ENCODE measurements at regions not wholly inside any gene's neighbourhood (a gene's known extent, or its start where the extent isn't known, plus 50 kb on each side); places are given as distances from the start of the nearest gene placed in this dataset.

- no peak for DNase-seq
These were observed 236.8 kb downstream of the OPA1 start for GRCh38 chr3:193829781-193830180.

- DNase-seq = no peak
These were observed 237.8 kb downstream of the OPA1 start for GRCh38 chr3:193830791-193831191.

GRCh38 chr3:193831495-193832455 is 238.8 kb downstream of the OPA1 start:
- no peak for DNase-seq

GRCh38 chr3:193832833-193833413 is 239.9 kb downstream of the OPA1 start:
- DNase-seq = no peak

- no peak for DNase-seq
These were observed 240.6 kb downstream of the OPA1 start for GRCh38 chr3:193833592-193833991.

- no peak for DNase-seq
These were observed 242.4 kb downstream of the OPA1 start for GRCh38 chr3:193835414-193835813.

GRCh38 chr3:193836511-193836910 is 243.5 kb downstream of the OPA1 start:
- no peak for DNase-seq

- DNase-seq = no peak
These were observed 243.9 kb downstream of the OPA1 start for GRCh38 chr3:193836918-193837317.

GRCh38 chr3:193837347-193837827 is 244.4 kb downstream of the OPA1 start:
- no peak for DNase-seq

GRCh38 chr3:193840111-193840641 is 247.2 kb downstream of the OPA1 start:
- no peak for DNase-seq

GRCh38 chr3:193841581-193841980 is 248.6 kb downstream of the OPA1 start:
- no peak for DNase-seq

- no peak for DNase-seq
These were observed 249.2 kb downstream of the OPA1 start for GRCh38 chr3:193842029-193842798.

GRCh38 chr3:193842832-193843473 is 249.9 kb downstream of the OPA1 start:
- no peak for DNase-seq

- no peak for DNase-seq
These were observed 250.7 kb downstream of the OPA1 start for GRCh38 chr3:193843474-193844301.

- DNase-seq = no peak
These were observed 251.5 kb downstream of the OPA1 start for GRCh38 chr3:193844472-193844871.

- no peak for DNase-seq
These were observed 252.1 kb downstream of the OPA1 start for GRCh38 chr3:193845144-193845543.

- no peak for DNase-seq
These were observed 253.6 kb downstream of the OPA1 start for GRCh38 chr3:193846569-193846968.

GRCh38 chr3:193847402-193847801 is 254.4 kb downstream of the OPA1 start:
- no peak for DNase-seq

- no peak for DNase-seq
These were observed 255.5 kb downstream of the OPA1 start for GRCh38 chr3:193848547-193848946.

- no peak for DNase-seq
These were observed 257.1 kb downstream of the OPA1 start for GRCh38 chr3:193850084-193850619.

GRCh38 chr3:193851428-193851847 is 258.4 kb downstream of the OPA1 start:
- no peak for DNase-seq
